ENCODE measurements at regions not wholly inside any gene's neighbourhood (a gene's known extent, or its start where the extent isn't known, plus 50 kb on each side); places are given as distances from the start of the nearest gene placed in this dataset.

DNA sequence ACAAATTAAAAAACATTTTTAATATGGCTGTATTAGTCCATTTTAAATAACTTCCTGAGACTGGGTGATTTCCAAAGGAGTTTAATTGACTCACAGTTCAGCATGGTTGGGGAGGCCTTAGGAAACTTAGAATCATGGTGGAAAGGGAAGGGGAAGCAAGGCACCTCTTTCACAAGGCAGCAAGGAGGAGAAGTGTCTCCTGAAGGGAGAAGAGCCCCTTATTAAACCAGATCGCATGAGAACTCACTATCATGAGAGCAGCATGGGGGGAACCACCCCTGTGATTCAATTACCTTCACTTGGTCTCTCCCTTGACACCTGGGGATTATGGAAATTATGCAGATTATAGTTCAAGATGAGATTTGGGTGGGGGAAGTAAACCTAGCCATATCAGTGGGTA lies 488.6 kb downstream of the ETS1 start:
- H3K9me3 ChIP-seq = no peaks in the 10 kb centered on the region
- intact Hi-C loops (cut with DNase I) = no loop called here
- 50% methylated on average over 1 of the region's 1 CpG for WGBS
- H3K4me3 ChIP-seq = no peak overlapping the region
- no peak overlapping the region for H3K27ac ChIP-seq (replicated peaks in 1 of 4)
- DNase-seq (ENCODE audit: extremely low spot score) = no peak
- H3K4me1 ChIP-seq = no peaks in the 10 kb centered on the region
- TF ChIP-seq POLR2AphosphoS5 (IDR thresholded peaks at IDR 0.05) (no peak), POLR2A (IDR thresholded peaks at IDR 0.05; ENCODE audit: low read depth) (no peak), EP300 (IDR thresholded peaks at IDR 0.05) (no peak)
- TF ChIP-seq, protein P1, sequence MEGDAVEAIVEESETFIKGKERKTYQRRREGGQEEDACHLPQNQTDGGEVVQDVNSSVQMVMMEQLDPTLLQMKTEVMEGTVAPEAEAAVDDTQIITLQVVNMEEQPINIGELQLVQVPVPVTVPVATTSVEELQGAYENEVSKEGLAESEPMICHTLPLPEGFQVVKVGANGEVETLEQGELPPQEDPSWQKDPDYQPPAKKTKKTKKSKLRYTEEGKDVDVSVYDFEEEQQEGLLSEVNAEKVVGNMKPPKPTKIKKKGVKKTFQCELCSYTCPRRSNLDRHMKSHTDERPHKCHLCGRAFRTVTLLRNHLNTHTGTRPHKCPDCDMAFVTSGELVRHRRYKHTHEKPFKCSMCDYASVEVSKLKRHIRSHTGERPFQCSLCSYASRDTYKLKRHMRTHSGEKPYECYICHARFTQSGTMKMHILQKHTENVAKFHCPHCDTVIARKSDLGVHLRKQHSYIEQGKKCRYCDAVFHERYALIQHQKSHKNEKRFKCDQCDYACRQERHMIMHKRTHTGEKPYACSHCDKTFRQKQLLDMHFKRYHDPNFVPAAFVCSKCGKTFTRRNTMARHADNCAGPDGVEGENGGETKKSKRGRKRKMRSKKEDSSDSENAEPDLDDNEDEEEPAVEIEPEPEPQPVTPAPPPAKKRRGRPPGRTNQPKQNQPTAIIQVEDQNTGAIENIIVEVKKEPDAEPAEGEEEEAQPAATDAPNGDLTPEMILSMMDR (IDR thresholded peaks at IDR 0.05) = no peak
- no peaks in the 10 kb centered on the region for H3K36me3 ChIP-seq
- H3K27me3 ChIP-seq = no peaks in the 10 kb centered on the region

DNA sequence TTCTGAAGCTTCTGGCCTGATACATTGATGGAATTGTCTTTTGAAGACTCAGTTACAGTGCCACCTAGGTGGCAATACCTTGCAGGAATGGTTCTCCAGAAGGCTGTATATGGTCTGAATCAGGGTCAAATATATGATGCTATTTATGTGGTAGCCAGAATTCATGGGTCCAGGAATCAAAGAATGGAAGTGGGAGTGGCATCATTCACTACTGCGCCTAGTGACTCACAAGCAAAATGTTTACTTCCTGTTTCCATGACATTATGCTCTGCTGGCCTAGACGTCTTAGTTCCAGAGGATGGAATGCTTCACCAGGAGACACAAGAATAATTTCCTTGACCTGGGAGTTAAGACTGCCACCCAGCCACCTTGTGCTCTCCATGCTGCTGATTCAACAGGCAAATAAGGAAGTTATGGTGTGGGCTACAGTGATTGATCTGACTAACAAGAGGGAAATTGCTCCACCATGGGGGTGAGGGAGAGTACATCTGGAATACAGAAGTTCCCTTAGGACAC lies 491.8 kb downstream of the ETS1 start:
- 43% methylated on average over 2 of the region's 2 CpGs for WGBS
- TF ChIP-seq POLR2AphosphoS5 (IDR thresholded peaks at IDR 0.05) (no peak), EP300 (IDR thresholded peaks at IDR 0.05) (no peak), POLR2A (IDR thresholded peaks at IDR 0.05; ENCODE audit: low read depth) (no peak)
- TF ChIP-seq, protein P1 (IDR thresholded peaks at IDR 0.05) = no peak

DNA sequence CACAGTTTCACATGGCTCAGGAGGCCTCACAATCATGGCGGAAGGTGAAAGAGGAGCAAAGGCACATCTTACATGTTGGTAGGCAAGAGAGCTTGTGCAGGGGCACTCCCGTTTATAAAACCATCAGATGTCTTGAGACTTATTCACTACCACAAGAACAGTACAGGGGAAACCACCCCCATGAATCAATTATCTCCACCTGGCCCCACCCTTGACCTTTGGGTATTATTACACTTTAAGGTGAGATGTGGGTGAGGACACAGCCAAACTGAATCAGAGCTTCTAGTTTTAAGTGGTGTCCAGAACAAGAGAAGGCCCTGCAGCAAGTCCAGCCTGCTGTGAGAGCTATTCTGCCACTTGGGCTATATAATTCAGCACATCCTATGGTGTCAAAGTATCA lies 493.7 kb downstream of the ETS1 start:
- intact Hi-C loops (cut with DNase I) = no loop called here
- TF ChIP-seq, protein P1 (IDR thresholded peaks at IDR 0.05) = no peak
- TF ChIP-seq EP300 (IDR thresholded peaks at IDR 0.05) = no peak
- no peak for TF ChIP-seq POLR2A (IDR thresholded peaks at IDR 0.05; ENCODE audit: low read depth)
- no peaks in the 10 kb centered on the region for H3K36me3 ChIP-seq

More for the DNA sequence above, 491.8 kb downstream of the ETS1 start:
- H3K4me3 ChIP-seq = no peak overlapping the region
- intact Hi-C loops (cut with DNase I) = no loop called here
- DNase-seq (ENCODE audit: extremely low spot score) = no peak
- H3K9me3 ChIP-seq = no peaks in the 10 kb centered on the region
- no peaks in the 10 kb centered on the region for H3K27me3 ChIP-seq
- no peak overlapping the region for H3K27ac ChIP-seq (replicated peaks in 1 of 4)
- H3K36me3 ChIP-seq = no peaks in the 10 kb centered on the region
- no peaks in the 10 kb centered on the region for H3K4me1 ChIP-seq

DNA sequence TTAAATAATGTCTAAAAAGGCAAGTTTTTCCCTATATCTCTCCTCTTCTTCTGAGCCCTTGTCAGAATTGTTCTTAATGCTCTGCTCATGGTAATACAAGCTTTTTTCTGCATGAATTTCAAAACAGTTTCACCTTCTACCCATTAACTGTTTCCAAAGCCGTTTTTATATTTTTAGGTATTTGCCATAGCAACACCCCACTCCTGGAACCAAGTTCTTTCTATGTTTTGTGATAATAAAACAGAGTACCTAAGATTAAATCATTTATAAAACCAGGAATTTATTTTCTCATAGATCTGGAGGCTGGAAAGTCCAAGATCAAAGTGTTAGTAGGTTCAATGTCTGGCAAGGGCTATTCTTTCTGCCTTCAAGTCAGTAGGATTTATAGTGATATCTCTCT lies 497.4 kb downstream of the ETS1 start:
- no peaks in the 10 kb centered on the region for H3K27me3 ChIP-seq

More for the DNA sequence above, 493.7 kb downstream of the ETS1 start:
- Histone ChIP-seq H3K27me3 (no peaks in the 10 kb centered on the region), H3K4me1 (no peaks in the 10 kb centered on the region), H3K27ac (replicated peaks in 1 of 4) (no peak overlapping the region), H3K9me3 (peaks cover 0 to 16% (median 3%) of the 10 kb centered on the region in 4 donors), H3K4me3 (no peak overlapping the region)
- no peak for DNase-seq (ENCODE audit: extremely low spot score)
- WGBS = 96% methylated on average over 2 of the region's 2 CpGs

More for the DNA sequence above, 497.4 kb downstream of the ETS1 start:
- Histone ChIP-seq H3K4me3 (no peak overlapping the region), H3K36me3 (no peaks in the 10 kb centered on the region), H3K27ac (replicated peaks in 1 of 4) (no peak overlapping the region), H3K4me1 (no peaks in the 10 kb centered on the region), H3K9me3 (peaks cover 0 to 16% (median 3%) of the 10 kb centered on the region in 4 donors)
- TF ChIP-seq, protein P1 (IDR thresholded peaks at IDR 0.05) = no peak
- no peak for TF ChIP-seq POLR2AphosphoS5 (IDR thresholded peaks at IDR 0.05)
- TF ChIP-seq POLR2A (IDR thresholded peaks at IDR 0.05; ENCODE audit: low read depth) = no peak
- TF ChIP-seq EP300 (IDR thresholded peaks at IDR 0.05) = no peak
- WGBS = 84% methylated on average over 1 of the region's 1 CpG
- no peak for DNase-seq (ENCODE audit: extremely low spot score)
- intact Hi-C loops (cut with DNase I) = no loop called here
